ENCODE measurements at regions not wholly inside any gene's neighbourhood (a gene's known extent, or its start where the extent isn't known, plus 50 kb on each side); places are given as distances from the start of the nearest gene placed in this dataset.

DNA sequence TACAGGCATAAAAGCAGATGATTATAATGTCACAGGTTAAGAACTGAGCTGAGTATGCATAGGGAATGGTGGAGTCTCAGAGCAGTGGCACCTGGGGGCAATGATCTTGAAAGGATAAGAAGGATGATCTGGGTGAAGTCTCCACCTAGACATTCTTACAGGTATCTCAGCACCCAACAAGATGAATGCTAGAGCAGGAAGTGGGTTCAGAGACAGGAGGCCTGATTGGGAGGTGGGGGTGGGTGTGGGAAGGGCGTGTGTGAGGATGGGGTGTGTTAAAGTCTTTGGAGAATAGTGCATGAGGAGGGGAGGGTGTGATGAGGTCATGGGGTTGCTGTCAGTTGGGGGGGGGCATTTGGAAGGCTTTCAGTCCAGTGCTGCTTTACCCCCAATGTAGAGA, 78.8 kb upstream of the UPP2 start:
- no peaks in the 10 kb centered on the region for H3K4me1 ChIP-seq

DNA sequence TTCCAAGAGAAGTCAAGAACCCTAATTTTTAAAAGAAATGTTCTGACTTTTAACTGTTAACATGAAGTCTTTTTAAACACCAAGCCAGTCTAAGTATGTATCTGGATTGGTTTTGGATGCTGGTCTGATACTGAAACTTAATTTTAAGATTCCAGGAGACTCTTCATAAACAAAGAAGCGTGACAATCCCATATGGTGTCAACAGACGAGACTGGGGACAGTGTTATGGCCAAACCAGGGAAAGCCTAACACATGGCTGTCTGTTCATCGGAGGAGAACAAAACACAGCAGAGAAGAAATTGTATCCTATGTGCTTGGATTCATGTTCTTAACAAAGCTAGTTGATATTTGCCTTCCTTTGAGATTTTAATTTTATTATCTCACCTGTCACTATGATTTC, 80.5 kb upstream of the UPP2 start:
- Histone ChIP-seq H3K4me3 (no peak overlapping the region), H3K27ac (no peak overlapping the region), H3K27me3 (no peaks in the 10 kb centered on the region), H3K9me3 (replicated peaks) (no peaks in the 10 kb centered on the region), H3K36me3 (no peaks in the 10 kb centered on the region), H3K4me1 (no peaks in the 10 kb centered on the region)
- no peak for DNase-seq

More for the DNA sequence above, 78.8 kb upstream of the UPP2 start:
- no peak overlapping the region for H3K27ac ChIP-seq
- no peaks in the 10 kb centered on the region for H3K9me3 ChIP-seq (replicated peaks)
- H3K4me3 ChIP-seq = no peak overlapping the region
- DNase-seq = no peak
- H3K27me3 ChIP-seq = no peaks in the 10 kb centered on the region
- H3K36me3 ChIP-seq = no peaks in the 10 kb centered on the region

DNA sequence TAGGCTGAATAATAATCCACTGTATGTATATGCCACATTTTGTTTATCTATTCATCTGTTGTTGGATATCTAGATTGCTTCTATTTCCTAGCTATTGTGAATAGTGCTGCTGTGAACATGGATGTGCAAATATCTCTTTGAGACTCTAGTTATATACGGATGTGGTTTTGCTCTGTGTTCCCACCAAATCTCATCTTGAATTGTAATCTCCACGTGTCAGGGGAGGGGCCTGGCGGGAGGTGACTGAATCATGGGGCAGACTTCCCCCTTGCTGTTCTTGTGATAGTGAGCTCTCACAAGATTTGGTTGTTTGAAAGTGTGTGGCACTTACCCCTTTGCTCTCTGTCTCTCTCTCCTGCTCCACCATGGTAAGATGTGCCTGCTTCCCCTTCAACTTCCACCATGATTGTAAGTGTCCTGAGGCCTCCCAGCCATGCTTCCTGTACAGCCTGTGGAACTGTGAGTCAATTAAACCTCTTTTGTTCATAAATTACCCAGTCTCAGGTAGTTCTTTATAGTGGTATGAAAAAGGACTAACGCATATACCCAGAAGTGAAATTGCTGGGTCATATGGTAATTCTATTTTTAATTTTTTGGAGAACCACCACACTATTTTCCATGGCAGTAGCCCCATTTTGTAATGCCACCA, 86.1 kb upstream of the UPP2 start:
- Histone ChIP-seq H3K9me3 (replicated peaks) (no peaks in the 10 kb centered on the region), H3K27ac (no peak overlapping the region), H3K4me1 (0 out of 2 replicates have a peak, but pooled peaks cover 3% of the 10 kb centered on the region), H3K36me3 (no peaks in the 10 kb centered on the region), H3K4me3 (no peak overlapping the region), H3K27me3 (no peaks in the 10 kb centered on the region)
- DNase-seq = no peak

DNA sequence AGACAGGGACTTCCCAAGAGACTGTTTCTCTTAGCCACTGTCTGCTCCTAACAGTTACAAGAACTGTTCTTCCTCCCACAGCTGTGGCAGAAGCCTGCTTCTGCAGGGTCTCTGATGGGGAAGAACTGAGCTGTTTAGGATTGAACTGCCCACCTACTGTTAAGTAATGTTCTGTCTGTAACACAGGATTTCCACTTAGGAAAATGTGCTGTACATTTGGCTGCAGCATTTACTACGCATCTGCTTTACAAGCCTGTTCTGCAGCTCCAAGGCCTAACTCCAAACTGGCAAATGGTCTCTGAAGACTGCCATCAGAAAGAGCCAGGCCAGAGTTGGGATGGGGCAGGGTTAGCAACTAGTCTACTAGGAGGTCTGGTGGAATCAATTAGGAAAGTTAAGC, 87.8 kb upstream of the UPP2 start:
- Histone ChIP-seq H3K4me1 (0 out of 2 replicates have a peak, but pooled peaks cover 3% of the 10 kb centered on the region), H3K9me3 (replicated peaks) (no peaks in the 10 kb centered on the region), H3K27ac (no peak overlapping the region), H3K27me3 (no peaks in the 10 kb centered on the region), H3K36me3 (no peaks in the 10 kb centered on the region), H3K4me3 (no peak overlapping the region)
- no peak for DNase-seq

DNA sequence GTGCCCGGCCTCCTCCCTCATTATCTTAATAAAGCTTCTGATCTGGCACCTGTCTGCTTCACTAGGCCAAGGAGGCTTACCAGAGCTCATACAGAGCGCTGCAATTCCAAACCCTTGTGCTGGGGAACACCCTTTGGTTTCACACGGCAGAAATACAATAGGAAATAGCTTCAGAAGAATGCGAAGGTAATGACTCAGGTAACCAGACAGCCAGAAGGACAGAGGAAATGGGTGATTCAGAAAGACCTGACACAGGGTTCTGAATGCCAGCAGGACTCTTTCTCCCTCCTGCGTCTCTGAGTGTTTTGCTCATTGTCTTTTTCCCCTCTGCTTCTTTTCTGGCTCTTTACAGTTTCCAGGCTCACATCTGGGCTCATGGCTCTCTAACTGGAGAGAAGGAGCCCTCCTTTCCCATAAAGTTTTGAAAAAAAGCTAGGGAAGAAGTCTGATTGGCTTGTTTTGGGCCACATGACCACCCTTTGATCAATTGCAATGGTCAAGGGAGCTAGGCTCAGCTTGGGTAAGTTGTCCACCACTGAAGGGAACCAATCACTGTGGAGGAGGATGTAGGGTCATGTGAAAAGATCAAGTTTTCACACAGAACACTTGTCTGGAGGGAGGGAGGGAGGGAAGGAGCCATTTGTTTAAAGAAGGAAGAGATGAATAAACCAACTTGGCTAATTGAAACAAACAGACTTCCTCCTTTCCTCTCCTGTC, 90.5 kb upstream of the UPP2 start:
- Histone ChIP-seq H3K4me3 (no peak overlapping the region), H3K27ac (no peak overlapping the region), H3K27me3 (no peaks in the 10 kb centered on the region), H3K9me3 (replicated peaks) (no peaks in the 10 kb centered on the region), H3K36me3 (no peaks in the 10 kb centered on the region), H3K4me1 (0 out of 2 replicates have a peak, but pooled peaks cover 3% of the 10 kb centered on the region)
- DNase-seq = no peak

DNA sequence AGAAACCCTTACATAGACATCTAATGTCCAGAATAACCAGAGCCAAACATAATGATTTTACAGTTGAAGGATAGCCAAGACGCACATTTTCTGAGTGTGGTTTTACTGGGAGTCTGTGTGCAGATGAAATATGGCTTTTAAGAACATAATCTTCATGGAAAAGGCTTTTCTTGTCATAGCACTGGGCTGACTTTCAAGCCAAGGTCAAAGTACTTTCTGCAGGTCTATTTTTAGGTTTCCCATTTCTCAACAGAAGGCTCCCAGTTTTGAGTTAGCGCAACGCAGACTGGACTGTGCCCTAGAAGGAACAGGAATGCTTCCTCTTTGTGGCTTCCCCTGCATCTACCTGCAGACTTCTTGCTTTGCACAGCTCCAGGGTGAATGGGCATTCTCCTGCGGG, 92.3 kb upstream of the UPP2 start:
- Histone ChIP-seq H3K9me3 (replicated peaks) (no peaks in the 10 kb centered on the region), H3K36me3 (no peaks in the 10 kb centered on the region), H3K27me3 (no peaks in the 10 kb centered on the region), H3K4me3 (no peak overlapping the region), H3K27ac (no peak overlapping the region), H3K4me1 (0 out of 2 replicates have a peak, but pooled peaks cover 3% of the 10 kb centered on the region)
- DNase-seq = no peak

DNA sequence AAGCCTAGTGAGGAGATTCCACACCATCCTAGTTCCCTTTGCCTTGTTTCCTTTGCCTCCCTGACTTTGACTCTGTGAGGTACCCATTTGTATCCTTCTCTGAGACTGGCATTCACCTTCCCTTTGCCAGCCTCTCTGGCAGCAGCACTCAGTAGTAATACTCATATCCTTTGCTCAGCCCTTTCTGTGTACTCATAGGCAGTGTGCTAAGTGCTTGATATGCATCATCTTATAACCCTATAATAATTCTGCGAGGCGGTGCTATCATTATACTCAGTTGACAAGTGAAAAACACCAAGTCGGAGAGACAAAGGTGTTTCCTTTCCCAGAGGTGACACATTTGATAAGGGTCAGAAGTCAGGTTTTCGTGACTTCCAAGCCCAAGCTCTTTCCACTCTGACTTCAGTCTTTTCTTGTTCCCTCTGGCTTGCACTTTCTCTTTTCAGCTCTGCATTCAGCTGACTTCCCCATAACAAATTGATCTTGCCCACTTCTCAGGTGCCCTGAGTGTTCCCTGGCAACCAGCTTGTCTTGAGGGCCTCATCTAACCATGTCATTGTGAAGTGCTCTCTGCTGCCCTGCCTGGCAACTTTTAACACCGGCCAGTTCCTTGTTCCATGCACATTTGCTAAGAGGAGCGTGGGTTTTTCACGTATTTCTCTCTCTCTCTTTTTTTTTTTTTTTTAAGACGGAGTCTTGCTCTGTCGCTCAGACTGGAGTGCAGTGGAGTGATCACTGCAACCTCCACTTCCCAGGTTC, 94.5 kb upstream of the UPP2 start:
- Histone ChIP-seq H3K9me3 (replicated peaks) (no peaks in the 10 kb centered on the region), H3K27me3 (no peaks in the 10 kb centered on the region), H3K4me3 (no peak overlapping the region), H3K27ac (no peak overlapping the region), H3K4me1 (no peaks in the 10 kb centered on the region), H3K36me3 (no peaks in the 10 kb centered on the region)
- DNase-seq = no peak

DNA sequence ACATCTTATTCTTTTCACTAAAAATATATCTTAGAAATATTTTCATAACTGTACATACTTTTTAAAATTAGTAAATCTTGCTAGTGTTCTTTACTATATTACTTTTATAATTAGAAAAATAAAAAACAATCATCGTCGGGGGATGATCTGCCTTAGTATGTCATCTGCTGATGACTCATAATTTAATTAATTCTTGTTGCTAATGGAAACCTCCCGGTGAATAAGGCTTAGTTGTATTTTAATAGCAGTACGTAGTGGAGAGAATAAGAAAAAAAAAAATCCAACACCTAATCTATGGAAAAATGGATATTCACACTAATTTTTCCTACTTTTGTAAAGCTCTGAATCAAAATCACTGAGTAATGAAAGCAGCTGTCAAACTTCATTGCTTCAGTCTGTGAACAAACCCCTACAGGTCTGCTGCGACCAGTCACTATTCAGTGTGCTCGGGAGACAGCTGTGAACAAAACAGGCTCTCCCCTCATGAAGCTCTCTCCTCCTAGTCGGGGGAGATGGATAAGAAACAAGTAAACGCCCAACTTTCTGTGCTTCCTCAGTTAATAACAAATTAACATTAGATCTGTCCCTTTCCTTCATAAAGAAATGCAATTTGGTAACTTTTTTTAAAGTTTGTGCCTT, 97.4 kb upstream of the UPP2 start:
- peak in 1 of 2 experiments; percentile 32 for DNase-seq
- Histone ChIP-seq H3K36me3 (no peaks in the 10 kb centered on the region), H3K4me1 (no peaks in the 10 kb centered on the region), H3K27ac (no peak overlapping the region), H3K9me3 (replicated peaks) (no peaks in the 10 kb centered on the region), H3K27me3 (no peaks in the 10 kb centered on the region), H3K4me3 (no peak overlapping the region)

DNA sequence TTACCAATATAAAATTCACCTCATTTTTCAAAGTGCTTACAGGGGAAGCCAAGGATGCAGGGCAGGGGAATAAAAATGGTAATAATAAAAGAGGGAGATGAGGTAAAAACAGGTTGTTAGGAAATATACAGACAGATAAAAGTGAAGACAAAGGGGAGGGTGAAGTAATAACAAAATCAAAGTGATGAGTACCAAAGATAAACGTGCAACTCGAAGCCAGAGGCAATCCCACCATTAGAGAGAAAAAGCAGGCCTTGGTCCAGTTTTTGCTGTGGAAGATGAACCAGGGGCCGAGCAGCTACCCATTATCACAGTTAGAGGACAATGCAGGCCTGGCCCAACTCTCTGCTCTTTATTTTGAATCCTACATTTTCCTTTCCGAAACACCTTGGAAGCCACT, 99.6 kb upstream of the UPP2 start:
- Histone ChIP-seq H3K27me3 (no peaks in the 10 kb centered on the region), H3K4me3 (no peak overlapping the region), H3K9me3 (replicated peaks) (no peaks in the 10 kb centered on the region), H3K4me1 (no peaks in the 10 kb centered on the region), H3K36me3 (no peaks in the 10 kb centered on the region), H3K27ac (no peak overlapping the region)
- DNase-seq = no peak

DNA sequence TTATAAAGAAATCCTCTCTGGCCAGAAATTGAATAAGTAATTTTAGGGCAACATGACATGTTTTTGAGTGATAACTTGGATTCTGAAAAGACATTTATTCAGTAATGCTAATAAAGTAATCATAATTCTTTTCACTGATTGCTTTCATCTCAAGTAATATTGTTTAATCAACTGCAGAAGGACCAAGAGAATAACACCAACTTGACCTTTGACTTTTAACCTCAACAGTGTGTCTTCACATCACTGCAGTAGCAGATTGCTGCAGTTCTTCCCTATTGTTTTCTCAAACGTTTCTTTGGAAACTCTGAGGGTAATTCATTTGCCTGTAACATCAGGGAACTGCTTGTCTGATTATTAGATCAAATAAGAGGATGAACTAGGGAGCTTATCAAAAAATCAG, 104.9 kb upstream of the UPP2 start:
- H3K36me3 ChIP-seq = no peaks in the 10 kb centered on the region
- no peaks in the 10 kb centered on the region for H3K9me3 ChIP-seq (replicated peaks)
- no peak overlapping the region for H3K27ac ChIP-seq
- no peaks in the 10 kb centered on the region for H3K27me3 ChIP-seq
- no peak overlapping the region for H3K4me3 ChIP-seq
- no peaks in the 10 kb centered on the region for H3K4me1 ChIP-seq
- no peak for DNase-seq

DNA sequence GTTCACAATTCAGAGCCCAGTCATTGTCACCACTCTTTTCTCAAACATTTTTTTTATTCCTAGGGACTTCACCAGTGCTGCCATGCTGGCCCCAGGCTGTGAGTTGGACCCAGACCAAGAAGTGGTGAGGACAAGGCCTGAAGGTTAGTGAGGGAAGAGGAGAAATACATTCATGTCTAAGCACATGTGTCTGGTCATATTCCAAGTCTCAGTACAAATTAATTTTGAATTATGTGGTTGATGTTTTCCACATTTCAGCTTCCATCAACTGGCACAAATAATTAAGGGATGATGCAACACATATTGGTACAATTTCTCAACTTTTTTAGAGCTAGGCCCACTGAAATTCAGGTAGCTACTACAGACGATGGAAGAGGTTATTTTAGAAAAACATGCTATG, 106.6 kb upstream of the UPP2 start:
- DNase-seq = no peak
- H3K9me3 ChIP-seq (replicated peaks) = no peaks in the 10 kb centered on the region
- H3K36me3 ChIP-seq = no peaks in the 10 kb centered on the region
- H3K27ac ChIP-seq = no peak overlapping the region
- no peaks in the 10 kb centered on the region for H3K4me1 ChIP-seq
- no peaks in the 10 kb centered on the region for H3K27me3 ChIP-seq
- no peak overlapping the region for H3K4me3 ChIP-seq

DNA sequence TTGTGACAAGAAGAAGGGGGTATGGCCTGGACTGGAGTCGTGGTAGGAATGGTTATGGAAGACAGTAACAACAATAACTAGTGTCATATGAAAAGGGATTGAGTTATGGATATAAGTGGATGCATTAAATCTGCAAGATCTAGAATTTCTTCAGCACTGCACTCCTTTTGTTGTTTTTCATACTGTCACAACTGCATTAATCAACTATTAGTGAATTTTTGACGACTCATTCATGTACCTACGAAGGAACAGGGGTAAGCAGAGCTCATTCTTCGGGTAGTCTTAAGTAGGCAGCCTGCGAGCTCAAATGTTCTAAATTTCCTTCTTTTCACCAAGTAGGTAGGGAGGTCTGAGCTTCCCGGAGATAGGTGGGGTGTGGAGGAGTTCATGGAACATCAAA, 109.7 kb upstream of the UPP2 start:
- no peak overlapping the region for H3K27ac ChIP-seq
- no peaks in the 10 kb centered on the region for H3K36me3 ChIP-seq
- H3K4me1 ChIP-seq = no peaks in the 10 kb centered on the region
- no peak for DNase-seq
- no peaks in the 10 kb centered on the region for H3K27me3 ChIP-seq
- no peaks in the 10 kb centered on the region for H3K9me3 ChIP-seq (replicated peaks)
- no peak overlapping the region for H3K4me3 ChIP-seq

DNA sequence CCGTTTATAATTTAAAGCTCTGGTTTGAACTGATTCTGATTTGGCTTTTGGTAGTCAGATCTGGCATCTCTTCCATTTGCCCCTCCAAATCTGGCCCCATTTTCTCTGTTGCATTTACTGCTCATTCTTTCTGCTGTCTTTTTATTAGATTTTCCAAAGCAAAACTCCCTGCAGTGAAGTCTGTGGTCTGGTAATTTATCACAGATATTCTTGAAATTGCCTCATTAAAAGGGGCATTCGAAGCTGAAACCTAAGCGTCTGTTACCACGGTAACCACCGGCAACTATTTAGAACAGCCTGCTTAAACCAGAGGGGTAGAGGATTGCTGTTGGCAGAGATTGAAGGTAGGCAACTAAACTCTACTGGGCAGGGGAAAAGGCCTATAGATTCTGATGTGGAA, 111.5 kb upstream of the UPP2 start:
- no peaks in the 10 kb centered on the region for H3K4me1 ChIP-seq
- no peak overlapping the region for H3K4me3 ChIP-seq
- no peak for DNase-seq
- no peaks in the 10 kb centered on the region for H3K9me3 ChIP-seq (replicated peaks)
- no peak overlapping the region for H3K27ac ChIP-seq
- no peaks in the 10 kb centered on the region for H3K27me3 ChIP-seq
- H3K36me3 ChIP-seq = no peaks in the 10 kb centered on the region

DNA sequence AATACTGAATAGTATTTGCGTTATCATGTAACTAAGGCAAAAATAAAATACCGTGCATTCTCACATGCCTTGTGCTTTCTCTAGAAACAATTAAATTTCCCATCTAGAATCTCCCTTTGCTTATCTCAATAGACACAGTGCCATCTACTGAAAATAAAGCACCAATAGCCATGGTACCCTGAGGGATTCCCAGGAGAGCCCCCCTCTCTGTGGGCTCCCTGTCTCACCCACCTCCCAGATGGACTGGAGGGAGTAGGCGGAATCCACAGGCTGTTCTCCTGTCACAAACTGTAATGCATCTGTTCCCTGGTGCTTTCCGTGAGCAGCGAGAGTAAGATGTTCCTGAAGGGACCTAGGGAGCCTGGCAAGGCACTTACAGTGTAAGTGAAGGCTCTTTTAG, 112.4 kb upstream of the UPP2 start:
- H3K9me3 ChIP-seq (replicated peaks) = no peaks in the 10 kb centered on the region
- DNase-seq = no peak
- H3K27ac ChIP-seq = no peak overlapping the region
- no peak overlapping the region for H3K4me3 ChIP-seq
- no peaks in the 10 kb centered on the region for H3K36me3 ChIP-seq
- H3K27me3 ChIP-seq = no peaks in the 10 kb centered on the region
- no peaks in the 10 kb centered on the region for H3K4me1 ChIP-seq

DNA sequence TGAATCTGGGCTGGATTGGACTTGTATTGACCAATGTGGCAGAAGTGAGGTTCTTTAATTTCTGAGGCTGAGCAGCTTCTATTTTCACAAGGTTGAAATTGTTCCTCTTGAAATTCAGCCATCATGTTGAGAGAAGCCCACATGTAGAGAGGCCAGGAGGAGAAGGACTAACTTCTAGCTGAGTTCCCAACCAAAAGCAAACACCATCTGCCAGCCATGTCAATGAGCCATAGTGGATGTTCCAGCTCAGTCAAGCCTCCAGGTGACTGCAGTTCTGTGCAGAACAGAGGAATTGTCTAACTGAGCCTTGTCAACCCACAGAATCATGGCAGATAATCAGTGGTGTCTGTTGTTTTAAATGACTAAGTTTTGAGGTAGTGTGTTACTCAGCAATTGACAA, 110.6 kb upstream of the ACVR1 start:
- Histone ChIP-seq H3K36me3 (no peaks in the 10 kb centered on the region), H3K4me1 (no peaks in the 10 kb centered on the region), H3K4me3 (no peak overlapping the region), H3K9me3 (replicated peaks) (no peaks in the 10 kb centered on the region), H3K27me3 (no peaks in the 10 kb centered on the region), H3K27ac (no peak overlapping the region)
- DNase-seq = no peak
